HS-27A (cell line): ENCODE measurements at regions not wholly inside any gene's neighbourhood (a gene's known extent, or its start where the extent isn't known, plus 50 kb on each side); places are given as distances from the start of the nearest gene placed in this dataset.
"Not testable (repeated sequence)": the region's sequence is repeated elsewhere in the genome, so short reads cannot be mapped to it uniquely, and the experiment has no call there.

Experiments
- DNase-seq: peaks from one replicate; pipeline ENCODE4 v3.0.0-alpha.2; 2012; ENCODE audit warnings: low read depth, missing footprints

- DNase-seq, result no peak
Observed at GRCh38 chr7:12985752-12986151, 298.3 kb downstream of the ARL4A start.

DNA sequence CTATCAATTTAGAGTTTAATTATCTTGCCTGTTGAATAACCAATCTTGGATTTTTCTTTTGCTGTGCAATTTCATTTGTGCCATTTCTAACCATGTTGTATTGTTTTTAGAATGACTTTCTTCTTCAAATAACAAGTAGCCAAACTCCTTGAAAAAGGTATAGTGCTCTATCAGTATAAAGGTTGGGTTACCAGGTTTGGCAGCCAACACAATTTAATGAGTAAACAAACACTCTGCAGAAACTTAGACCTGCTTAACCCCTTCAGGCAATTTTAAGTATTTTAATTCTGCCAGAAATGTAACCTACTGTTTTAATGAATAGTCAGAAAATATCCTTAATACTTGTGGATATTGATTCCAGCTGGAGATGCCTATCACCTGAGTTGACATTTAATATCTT is 299.8 kb downstream of the ARL4A start:
- no peak for DNase-seq

DNA sequence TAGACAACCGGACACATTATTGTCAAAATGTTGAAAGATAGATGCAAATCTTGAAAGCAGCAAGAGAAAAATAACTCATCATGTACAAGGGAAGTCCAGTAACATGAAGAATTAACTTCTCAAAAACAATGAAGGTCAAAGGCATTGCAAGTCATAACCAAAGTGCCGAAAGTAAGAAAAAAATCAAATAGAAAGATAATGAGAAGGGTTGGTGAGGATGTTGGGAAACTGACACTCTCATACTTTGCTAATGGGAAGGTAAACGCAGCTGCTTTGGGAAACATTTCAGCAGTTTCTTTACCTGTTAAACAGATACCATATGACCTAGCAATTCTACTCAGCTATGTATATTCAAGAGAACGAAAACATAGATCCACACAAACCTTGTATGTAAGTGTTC is 303.0 kb downstream of the ARL4A start:
- no peak for DNase-seq

DNA sequence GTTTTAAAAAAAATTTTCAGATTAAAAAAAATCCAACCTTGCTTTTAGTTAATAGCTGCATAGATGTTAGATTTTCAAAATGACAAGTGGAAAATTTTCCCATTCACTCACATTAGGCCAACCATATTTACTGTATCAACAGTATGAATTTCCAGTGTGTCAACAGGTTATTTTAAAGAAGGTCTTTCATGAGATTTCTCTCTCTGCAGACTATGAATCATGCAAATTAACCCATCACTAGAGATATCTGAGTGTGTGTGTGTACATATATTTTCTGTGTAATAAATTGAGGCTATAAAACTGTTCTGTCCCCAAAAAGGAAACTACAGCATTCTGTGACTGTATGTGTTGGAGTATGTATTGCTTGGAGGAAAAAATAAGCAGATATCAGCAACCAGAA is 305.6 kb downstream of the ARL4A start:
- no peak for DNase-seq

DNA sequence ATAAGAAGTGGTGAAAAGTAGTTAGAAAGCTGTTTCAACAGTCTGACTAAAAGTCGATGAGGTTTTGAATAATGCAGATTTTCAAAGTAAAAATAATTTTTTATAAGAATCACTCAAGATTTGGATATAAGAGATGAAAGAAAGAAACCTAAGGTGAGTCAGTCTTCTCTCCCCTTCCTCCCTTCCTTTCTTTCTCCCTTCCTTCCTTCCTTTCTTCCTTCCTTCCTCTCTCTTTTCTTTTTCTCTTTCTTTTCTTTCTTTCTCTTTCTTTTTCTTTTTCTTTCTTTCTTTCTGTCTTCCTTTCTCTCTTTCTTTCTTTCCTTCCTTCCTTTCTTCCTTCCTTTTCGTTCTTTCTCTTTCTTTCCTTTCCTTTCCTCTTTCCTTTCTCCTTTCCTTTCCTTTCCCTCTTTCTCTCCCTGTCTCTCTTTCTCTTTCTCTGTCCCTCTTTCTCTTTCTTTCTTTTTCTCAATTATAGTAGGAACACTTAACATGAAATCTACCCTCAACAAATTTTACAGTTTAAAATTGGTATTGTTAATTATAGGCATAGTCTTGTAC is 308.6 kb downstream of the ARL4A start:
- no peak for DNase-seq

DNA sequence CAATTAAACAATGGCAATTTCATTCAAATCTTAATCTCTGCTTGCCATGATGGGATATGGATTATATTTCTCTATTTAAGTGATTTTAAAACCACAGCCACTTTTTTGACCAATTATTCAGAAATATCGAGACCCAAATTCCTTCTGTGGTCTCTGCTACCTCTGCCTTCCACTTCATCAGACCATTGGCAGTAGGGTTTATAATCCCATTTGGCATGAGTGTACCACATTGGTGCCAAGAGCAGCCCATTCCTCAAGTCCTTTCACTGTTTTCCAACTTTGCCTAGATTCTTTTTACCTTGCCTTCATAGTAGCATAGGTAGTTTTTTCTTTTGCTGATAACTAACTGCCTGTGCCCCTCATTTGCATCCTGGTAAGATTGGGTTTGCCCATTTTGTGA is 319.9 kb downstream of the ARL4A start:
- no peak for DNase-seq

GRCh38 chr7:13009517-13009916 is 322.1 kb downstream of the ARL4A start:
- no peak for DNase-seq

DNA sequence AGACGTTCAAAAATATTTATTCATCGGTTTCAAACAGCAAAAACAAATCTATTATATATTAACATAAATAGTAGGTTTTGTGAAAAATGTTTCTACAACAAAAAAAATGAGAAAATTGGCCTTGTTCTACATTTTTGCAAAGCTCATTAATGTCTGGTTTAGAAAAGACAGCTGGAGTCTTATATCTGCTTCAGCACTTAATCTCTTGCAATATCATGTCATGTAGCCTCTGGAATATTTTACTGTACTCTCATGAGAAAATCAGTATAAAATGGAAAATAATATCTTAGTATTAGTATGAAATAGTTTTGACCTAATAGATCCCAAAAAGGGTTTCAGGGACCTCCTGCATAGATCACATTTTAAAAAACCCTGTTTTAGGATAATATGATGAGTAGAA is 326.6 kb downstream of the ARL4A start:
- DNase-seq, result no peak

DNA sequence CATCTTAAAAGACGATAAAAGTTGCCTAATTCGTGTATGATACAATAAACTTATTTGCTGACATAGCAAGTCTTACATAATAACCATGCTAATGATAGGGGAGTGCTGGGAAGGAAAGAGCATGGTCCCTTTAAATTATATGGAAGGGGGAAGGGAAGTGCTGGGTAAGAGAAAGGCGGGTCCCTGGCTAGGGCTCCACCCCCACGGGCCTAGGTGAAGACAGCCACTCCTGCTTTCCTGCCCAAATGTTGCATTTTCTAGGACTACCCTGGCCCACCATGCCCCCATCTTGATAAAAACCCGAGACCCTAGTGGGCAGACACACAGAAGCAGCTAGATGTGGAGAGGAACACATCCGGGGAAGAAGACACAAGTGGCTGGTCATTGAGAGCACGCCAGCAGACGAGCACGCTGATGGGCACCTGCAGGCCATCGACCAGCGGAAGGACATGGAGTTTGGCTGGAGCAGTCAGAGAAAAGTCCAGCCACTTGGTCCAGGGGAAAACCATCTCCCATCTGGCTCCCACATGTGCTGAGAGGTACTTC is 328.7 kb downstream of the ARL4A start:
- no peak for DNase-seq

DNA sequence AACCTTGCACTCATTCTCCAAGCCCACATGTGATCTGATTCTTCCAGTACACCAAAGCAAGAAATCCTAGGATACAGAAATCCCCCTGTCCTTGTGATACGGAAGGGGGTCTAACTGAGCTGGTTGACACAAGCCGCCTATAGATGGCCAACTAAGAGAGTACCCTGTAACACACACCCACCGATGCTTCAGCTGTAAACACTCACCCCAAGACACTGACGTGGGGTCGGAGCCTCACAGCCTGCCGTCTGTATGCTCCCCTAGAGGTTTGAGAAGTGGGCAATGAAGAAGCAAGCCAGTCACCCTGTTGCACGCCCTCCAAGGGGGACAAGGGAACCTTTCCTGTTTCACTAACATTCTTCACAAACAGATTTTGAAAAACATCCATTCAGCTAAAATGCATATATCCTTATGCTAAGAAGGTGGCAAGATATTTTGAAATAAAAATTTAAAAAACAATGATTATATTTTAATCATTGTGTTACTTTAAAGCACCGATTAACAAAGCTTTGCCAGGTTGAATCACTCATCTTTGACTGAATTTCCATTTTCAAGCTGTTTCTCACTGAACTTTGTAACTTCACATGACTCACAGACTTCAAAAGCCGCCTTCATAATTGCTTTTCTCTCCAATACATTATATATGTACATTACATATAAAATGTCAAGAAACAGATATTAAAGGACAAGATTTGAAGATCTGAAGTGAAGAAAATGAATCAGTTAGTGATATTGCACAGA is 329.3 kb downstream of the ARL4A start:
- DNase-seq, result no peak

DNA sequence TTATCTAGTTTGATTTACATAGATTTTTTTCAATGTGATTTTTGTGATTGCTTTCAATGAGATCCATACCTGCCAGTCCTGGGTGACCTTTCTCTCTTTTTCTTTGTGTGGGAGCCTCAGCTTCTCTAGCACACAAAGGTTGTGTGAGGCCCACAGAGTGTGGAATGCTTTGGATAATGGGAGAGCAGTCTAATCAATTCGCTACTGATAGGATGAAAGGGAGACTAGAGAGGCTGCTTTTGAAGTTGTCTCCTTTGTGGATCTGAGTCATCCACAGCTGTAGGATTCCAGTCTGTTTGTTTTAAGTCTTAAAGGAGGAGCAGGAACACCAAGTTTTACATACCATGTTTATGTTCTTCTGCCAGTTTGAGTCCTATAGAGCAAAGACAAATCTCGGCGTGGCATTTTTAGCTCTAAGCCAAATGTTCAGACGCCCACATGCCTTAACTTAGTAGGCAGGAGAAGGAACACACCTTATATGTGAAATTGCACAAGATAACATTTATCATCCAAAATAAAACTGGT is 330.0 kb downstream of the ARL4A start:
- DNase-seq, result no peak

GRCh38 chr7:13017881-13018280 is 330.4 kb downstream of the ARL4A start:
- DNase-seq, result no peak

GRCh38 chr7:13021566-13022300 is 334.3 kb downstream of the ARL4A start:
- DNase-seq, result no peak

- DNase-seq, result no peak
Observed at GRCh38 chr7:13024121-13024674, 336.8 kb downstream of the ARL4A start.

DNA sequence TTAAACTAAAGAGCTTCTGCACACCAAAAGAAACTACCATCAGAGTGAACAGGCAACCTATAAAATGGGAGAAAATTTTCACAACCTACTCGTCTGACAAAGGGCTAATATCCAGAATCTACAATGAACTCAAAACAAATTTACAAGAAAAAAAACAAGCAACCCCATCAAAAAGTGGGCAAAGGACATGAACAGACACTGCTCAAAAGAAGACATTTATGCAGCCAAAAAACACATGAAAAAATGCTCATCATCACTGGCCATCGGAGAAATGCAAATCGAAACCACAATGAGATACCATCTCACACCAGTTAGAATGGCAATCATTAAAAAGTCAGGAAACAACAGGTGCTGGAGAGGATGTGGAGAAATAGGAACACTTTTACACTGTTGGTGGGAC is 337.6 kb downstream of the ARL4A start:
- not testable (repeated sequence) for DNase-seq

- DNase-seq, result no peak
Observed at GRCh38 chr7:13027321-13027720, 339.9 kb downstream of the ARL4A start.

- no peak for DNase-seq
Observed at GRCh38 chr7:13028036-13028824, 340.8 kb downstream of the ARL4A start.

DNA sequence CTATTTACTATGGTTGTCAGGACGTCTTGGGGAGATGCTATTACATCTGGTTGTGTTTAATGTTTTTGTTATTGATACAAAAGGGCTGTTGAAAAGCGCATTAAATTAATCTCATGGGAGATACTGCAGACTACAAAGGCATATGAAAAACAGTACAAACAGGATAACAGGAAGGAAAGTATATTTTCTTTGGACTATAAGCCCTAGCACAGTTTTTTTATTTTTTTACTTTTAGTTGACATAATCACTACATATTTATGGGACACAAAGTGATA is 341.3 kb downstream of the ARL4A start:
- no peak for DNase-seq

- no peak for DNase-seq
Observed at GRCh38 chr7:13031468-13031867, 344.0 kb downstream of the ARL4A start.

- no peak for DNase-seq
Observed at GRCh38 chr7:13032084-13032483, 344.7 kb downstream of the ARL4A start.

- no peak for DNase-seq
Observed at GRCh38 chr7:13032576-13032975, 345.1 kb downstream of the ARL4A start.

DNA sequence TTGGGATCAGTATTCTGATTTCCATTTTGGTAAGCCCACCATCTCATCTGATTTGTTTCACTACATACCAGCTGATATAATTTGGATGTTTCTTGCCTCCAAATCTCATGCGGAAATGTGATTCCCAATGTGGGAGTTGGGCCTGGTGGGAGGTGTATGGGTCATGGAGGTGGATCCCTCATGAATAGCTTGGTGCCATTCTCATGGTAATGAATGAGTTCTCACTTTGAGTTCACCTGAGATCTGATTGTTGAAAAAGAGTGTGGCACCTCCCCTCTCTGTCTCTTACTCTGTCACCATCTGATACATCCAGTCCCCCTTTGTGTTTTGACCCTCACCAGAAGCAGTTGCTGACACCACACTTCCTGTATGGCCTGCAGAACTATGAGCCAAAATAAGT is 347.3 kb downstream of the ARL4A start:
- DNase-seq, result no peak
